GM12878 (cell line): ENCODE measurements at regions not wholly inside any gene's neighbourhood (a gene's known extent, or its start where the extent isn't known, plus 50 kb on each side); places are given as distances from the start of the nearest gene placed in this dataset.

Source experiments
- ATAC-seq: fragments of 200-7000 bp; cut with Tn5 transposase; 3 replicates; pipeline ENCODE4 v1.9.1; 2020; ENCODE audit warnings: mild to moderate bottlenecking, moderate library complexity
- BruUV-seq: library from RNA; stranded (reverse); fragments of 400-500 nt; replicated peaks from 2 replicates; lab custom pipeline; 2021; lab: Mats Ljungman, UMichigan
- CTCF ChIA-PET: fragments of 300-600 bp; sonication (Branson Sonifier 250); formaldehyde crosslinking; extraction: SDS; loops from one replicate; lab custom pipeline; 2021; ENCODE audit warnings: inconsistent platforms; lab: Yijun Ruan, JAX
- POLR2A ChIA-PET: fragments of 350-600 bp; formaldehyde crosslinking; extraction: SDS; loops from one replicate; lab custom pipeline; 2021; ENCODE audit warnings: inconsistent platforms; lab: Charles Lee
- RAD21 ChIA-PET: fragments of 300-600 bp; sonication (Branson Sonifier 250); formaldehyde crosslinking; loops from one replicate; lab custom pipeline; 2023; ENCODE audit warnings: antibody characterized with exemption; ENCODE audit not compliant: unreplicated experiment; lab: Charles Lee
- SMC1A ChIA-PET: fragments of 300-600 bp; sonication (Branson Sonifier 250); formaldehyde crosslinking; loops from one replicate; lab custom pipeline; 2023; ENCODE audit not compliant: unreplicated experiment, uncharacterized antibody; lab: Charles Lee
- DNase-seq: peaks from one replicate; pipeline ENCODE4 v3.0.0-alpha.2; 2011; ENCODE audit warnings: low read depth, low spot score
- FAIRE-seq: peaks from 3 replicates; lab custom pipeline; 2011; peaks lifted over from hg19 to GRCh38; lab: Jason Lieb, UNC
- H2AFZ ChIP-seq: 2 replicates; pipeline ENCODE4 v1.6.0; 2011; ENCODE audit warnings: low read depth, low read length, control low read depth; ENCODE audit not compliant: control insufficient read depth
- H3K27ac ChIP-seq: 2 replicates; pipeline ENCODE4 v1.5.1; 2011; ENCODE audit warnings: control low read depth; ENCODE audit not compliant: control insufficient read depth, insufficient read depth
- H3K27me3 ChIP-seq, 2 experiments: replicated peaks in 1 of 2; 2 replicates each; pipeline versions ENCODE4 v1.6.0 to v1.6.1; 2011; ENCODE audit warnings: low read length in 1 of 2; ENCODE audit not compliant: control insufficient read depth in 2 of 2, insufficient read depth in 2 of 2
- H3K36me3 ChIP-seq, 2 experiments: 2 replicates each; pipeline ENCODE4 v1.5.1; 2011; ENCODE audit warnings: low read length in 1 of 2; ENCODE audit not compliant: control insufficient read depth in 2 of 2, insufficient read depth in 2 of 2
- H3K4me1 ChIP-seq: 2 replicates; pipeline ENCODE4 v1.6.1; 2011; ENCODE audit warnings: mild to moderate bottlenecking, low read length, moderate library complexity, mixed read lengths; ENCODE audit not compliant: control insufficient read depth, insufficient read depth
- H3K4me2 ChIP-seq: 2 replicates; pipeline ENCODE4 v1.6.0; 2011; ENCODE audit warnings: control low read depth; ENCODE audit not compliant: control insufficient read depth, insufficient read depth
- H3K4me3 ChIP-seq: fragments of 200-600 bp; sonication (generic); 2 replicates; pipeline ENCODE4 v1.5.1; 2016
- H3K79me2 ChIP-seq: 2 replicates; pipeline ENCODE4 v1.6.0; 2011; ENCODE audit warnings: low read length; ENCODE audit not compliant: control insufficient read depth, insufficient read depth
- H3K9ac ChIP-seq: 2 replicates; pipeline ENCODE4 v1.8.0; 2011; ENCODE audit warnings: low read length, control low read depth, mixed read lengths; ENCODE audit not compliant: control insufficient read depth, insufficient read depth
- H3K9me3 ChIP-seq: replicated peaks from 3 replicates; pipeline ENCODE4 v1.5.1; 2011; ENCODE audit warnings: mild to moderate bottlenecking, low read length; ENCODE audit not compliant: control insufficient read depth, insufficient read depth
- H4K20me1 ChIP-seq: 2 replicates; pipeline ENCODE4 v1.6.0; 2011; ENCODE audit not compliant: control insufficient read depth, insufficient read depth
- BMI1 ChIP-seq: fragments of 450-650 bp; IDR thresholded peaks from 2 replicates; pipeline ENCODE4 v1.6.1; 2016; ENCODE audit warnings: mild to moderate bottlenecking, moderate library complexity, borderline replicate concordance
- EED ChIP-seq: sonication (generic); IDR thresholded peaks from 2 replicates; pipeline ENCODE4 v1.6.1; 2016; ENCODE audit warnings: antibody characterized with exemption, low read depth
- EP300 ChIP-seq, 2 experiments: fragments of 150-350 bp in 1 of 2; IDR thresholded peaks; 2 replicates each; pipeline ENCODE4 v1.6.1; 2011 to 2012; ENCODE audit warnings: low read depth in 2 of 2, low read length in 2 of 2, borderline replicate concordance in 1 of 2, improper control_type of control experiment in 1 of 2, inconsistent platforms in 1 of 2; ENCODE audit not compliant: control insufficient read depth in 1 of 2
- HCFC1 ChIP-seq: fragments of 150-350 bp; IDR thresholded peaks from 2 replicates; pipeline ENCODE4 v1.6.1; 2014; ENCODE audit warnings: low read length
- IKZF1 ChIP-seq: fragments of 450-650 bp; conservative IDR thresholded peaks from 2 replicates; pipeline ENCODE4 v1.6.1; 2017; ENCODE audit warnings: antibody characterized with exemption, mild to moderate bottlenecking
- JUNB ChIP-seq: IDR thresholded peaks from 2 replicates; pipeline ENCODE4 v1.6.1; 2016; ENCODE audit warnings: antibody characterized with exemption, mild to moderate bottlenecking
- NKRF ChIP-seq: fragments of 450-650 bp; conservative IDR thresholded peaks from 2 replicates; pipeline ENCODE4 v1.6.1; 2017; ENCODE audit warnings: mild to moderate bottlenecking, moderate library complexity
- NR2C2 ChIP-seq: IDR thresholded peaks from 2 replicates; pipeline ENCODE4 v1.6.1; 2011; ENCODE audit warnings: borderline replicate concordance, low read depth; ENCODE audit not compliant: control insufficient read depth, insufficient read length
- RAD21 ChIP-seq: IDR thresholded peaks from 2 replicates; pipeline ENCODE4 v1.6.1; 2011; ENCODE audit warnings: mild to moderate bottlenecking, low read depth, low read length, moderate library complexity; ENCODE audit not compliant: insufficient read depth
- RCOR1 ChIP-seq: conservative IDR thresholded peaks from 2 replicates; pipeline ENCODE4 v1.6.1; 2012; ENCODE audit warnings: low read depth, low read length, improper control_type of control experiment
- RELB ChIP-seq: fragments of 450-650 bp; IDR thresholded peaks from 2 replicates; pipeline ENCODE4 v1.6.1; 2017; ENCODE audit warnings: low read depth, mild to moderate bottlenecking, moderate library complexity
- SKIL ChIP-seq: fragments of 450-650 bp; IDR thresholded peaks from 2 replicates; pipeline ENCODE4 v1.6.1; 2017; ENCODE audit warnings: mild to moderate bottlenecking, low read depth, inconsistent platforms; ENCODE audit not compliant: poor library complexity, severe bottlenecking
- SPI1 ChIP-seq: IDR thresholded peaks from 2 replicates; pipeline ENCODE4 v1.6.1; 2011; ENCODE audit warnings: low read depth, mild to moderate bottlenecking, low read length, moderate library complexity, borderline replicate concordance; ENCODE audit not compliant: insufficient read depth
- SRF ChIP-seq, 2 experiments: IDR thresholded peaks; 2 replicates each; pipeline ENCODE4 v1.6.1; 2011; ENCODE audit warnings: low read depth in 2 of 2, low read length in 2 of 2, mild to moderate bottlenecking in 1 of 2, moderate library complexity in 1 of 2
- TCF3 ChIP-seq: IDR thresholded peaks from 2 replicates; pipeline ENCODE4 v1.6.1; 2012; ENCODE audit warnings: low read depth, mild to moderate bottlenecking, low read length, borderline replicate concordance; ENCODE audit not compliant: insufficient read depth
- TCF7 ChIP-seq: IDR thresholded peaks from 2 replicates; pipeline ENCODE4 v1.6.1; 2014; ENCODE audit warnings: antibody characterized with exemption, borderline replicate concordance
- YY1 ChIP-seq: IDR thresholded peaks from 2 replicates; pipeline ENCODE4 v1.6.1; 2011; ENCODE audit warnings: low read depth, mild to moderate bottlenecking, low read length
- ZBED1 ChIP-seq: IDR thresholded peaks from 2 replicates; pipeline ENCODE4 v1.6.1; 2016; ENCODE audit warnings: borderline replicate concordance
- ZNF274 ChIP-seq: IDR thresholded peaks from one replicate; pipeline ENCODE4 v1.8.0; 2011; ENCODE audit not compliant: insufficient read length, insufficient read depth
- WGBS: methylation state at CpG from one replicate; pipeline ENCODE4 v1.1.6; 2016; ENCODE audit warnings: low lambda C conversion rate; ENCODE audit not compliant: insufficient replicate concordance, insufficient coverage; ENCODE audit errors: missing lambda C conversion rate; 5-methylcytosine and 5-hydroxymethylcytosine counted together
- in situ Hi-C: fragments of 300-500 bp; cut with MboI; formaldehyde crosslinking; loops from 9 replicates; pipeline ENCODE4 v1.14.3; 2018; ENCODE audit warnings: mixed read lengths
- intact Hi-C: fragments of 100-400 bp; cut with micrococcal nuclease; formaldehyde crosslinking; loops from one replicate; pipeline ENCODE4 v1.14.2; 2022; ENCODE audit not compliant: unreplicated experiment

GRCh38 chr11:15367695-15368094 lies 253.0 kb downstream of the INSC start (continued):
- TF ChIP-seq SPI1 (no peak), IKZF1 (no peak), SRF (IDR thresholded peaks at IDR 0.05; ENCODE audit: low read depth in 2 of 2, low read length in 2 of 2) (no peak), RCOR1 (no peak), BMI1 (no peak), TCF7 (no peak), YY1 (no peak), HCFC1 (no peak), NR2C2 (no peak)

GRCh38 chr11:15370495-15371147 lies 255.9 kb downstream of the INSC start:
- ChIA-PET CTCF (no interaction called here), SMC1A (interaction anchor here (1.0 kb wide), 1 partner anchor 35 kb away, joined by 3 read pairs; no protein-coding TSS in a partner anchor), POLR2A (no interaction called here), RAD21 (no interaction called here)
- BruUV-seq, result no TSS peak
- no peaks in the 10 kb centered on the region for H3K79me2 ChIP-seq
- no peaks in the 10 kb centered on the region for H3K4me1 ChIP-seq
- H3K9me3 ChIP-seq, result no peaks in the 10 kb centered on the region
- 73% methylated on average over 5 of the region's 5 CpGs for WGBS
- no peak overlapping the region for H2AFZ ChIP-seq
- H3K27ac ChIP-seq, result no peak overlapping the region
- FAIRE-seq (no peak), DNase-seq (no peak), ATAC-seq (no peak)
- H3K4me2 ChIP-seq, result no peak overlapping the region
- in situ Hi-C loops (no loop called here), intact Hi-C loops (no loop called here)
- no peak overlapping the region for H3K4me3 ChIP-seq
- H3K9ac ChIP-seq, result no peak overlapping the region
- H3K27me3 ChIP-seq, result no peaks in the 10 kb centered on the region
- H3K36me3 ChIP-seq, result no peaks in the 10 kb centered on the region
- no peaks in the 10 kb centered on the region for H4K20me1 ChIP-seq
- no peak for TF ChIP-seq EP300 (IDR thresholded peaks at IDR 0.05; ENCODE audit: borderline replicate concordance in 1 of 2, control insufficient read depth in 1 of 2, low read depth in 2 of 2, low read length in 2 of 2)
- no peak for TF ChIP-seq RAD21
- TF ChIP-seq NKRF, result no peak
- no peak for TF ChIP-seq EED
- TF ChIP-seq ZBED1, result no peak
- TF ChIP-seq SKIL, result no peak
- no peak for TF ChIP-seq TCF3
- TF ChIP-seq ZNF274, result no peak
- TF ChIP-seq JUNB, result no peak
- TF ChIP-seq RELB, result no peak
